COR-L47 (cell line): ENCODE measurements at regions not wholly inside any gene's neighbourhood (a gene's known extent, or its start where the extent isn't known, plus 50 kb on each side); places are given as distances from the start of the nearest gene placed in this dataset.
"Not testable (repeated sequence)": the region's sequence is repeated elsewhere in the genome, so short reads cannot be mapped to it uniquely, and the experiment has no call there.

Experiments used
- DNase-seq: peaks from one replicate; lab custom pipeline; 2025; lab: John Stamatoyannopoulos, UW

DNA sequence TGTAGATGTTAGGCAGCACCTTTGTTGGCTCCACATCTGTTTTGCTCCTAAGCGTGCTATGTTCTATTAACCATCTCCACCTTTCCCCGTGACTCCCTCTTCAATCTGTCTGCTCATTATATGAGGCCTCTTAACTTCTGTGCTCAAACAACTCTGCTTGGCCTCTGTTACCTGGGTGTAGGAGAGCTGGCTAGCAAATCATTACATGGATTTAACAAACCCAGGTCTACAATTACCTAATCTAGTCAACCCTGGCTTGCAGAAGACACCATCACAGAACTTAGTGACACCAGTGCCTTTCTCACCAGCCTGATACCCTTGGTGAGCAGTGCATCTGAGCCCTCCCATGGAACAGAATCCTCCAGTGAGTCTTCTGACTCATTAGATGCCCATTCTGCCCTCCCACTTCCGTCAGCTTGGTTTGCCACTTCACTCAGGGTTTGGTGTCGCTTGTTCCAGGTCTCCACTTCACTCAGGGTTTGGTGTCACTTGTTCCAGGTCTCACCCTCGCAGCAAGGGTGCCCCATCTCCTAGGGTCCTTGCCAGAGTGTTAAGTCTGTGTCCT is 92.0 kb upstream of the KIF26B start:
- no peak for DNase-seq

DNA sequence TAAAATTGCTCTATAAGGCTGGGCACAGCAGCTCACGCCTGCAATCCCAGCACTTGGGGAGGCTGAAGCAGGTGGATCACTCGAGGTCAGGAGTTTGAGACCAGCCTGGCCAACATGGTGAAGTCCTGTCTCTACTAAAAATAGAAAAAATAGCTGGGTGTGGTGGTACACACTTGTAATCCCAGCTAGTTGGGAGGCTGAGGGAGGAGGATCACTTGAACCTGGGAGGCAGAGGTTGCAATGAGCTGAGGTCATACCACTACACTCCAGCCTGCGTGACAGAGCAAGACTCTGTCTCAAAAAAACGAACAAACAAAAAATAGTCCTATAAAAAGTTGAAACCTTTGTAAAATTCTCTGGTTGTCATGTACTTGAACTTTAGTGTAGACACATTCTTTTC is 93.0 kb upstream of the KIF26B start:
- not testable (repeated sequence) for DNase-seq

DNA sequence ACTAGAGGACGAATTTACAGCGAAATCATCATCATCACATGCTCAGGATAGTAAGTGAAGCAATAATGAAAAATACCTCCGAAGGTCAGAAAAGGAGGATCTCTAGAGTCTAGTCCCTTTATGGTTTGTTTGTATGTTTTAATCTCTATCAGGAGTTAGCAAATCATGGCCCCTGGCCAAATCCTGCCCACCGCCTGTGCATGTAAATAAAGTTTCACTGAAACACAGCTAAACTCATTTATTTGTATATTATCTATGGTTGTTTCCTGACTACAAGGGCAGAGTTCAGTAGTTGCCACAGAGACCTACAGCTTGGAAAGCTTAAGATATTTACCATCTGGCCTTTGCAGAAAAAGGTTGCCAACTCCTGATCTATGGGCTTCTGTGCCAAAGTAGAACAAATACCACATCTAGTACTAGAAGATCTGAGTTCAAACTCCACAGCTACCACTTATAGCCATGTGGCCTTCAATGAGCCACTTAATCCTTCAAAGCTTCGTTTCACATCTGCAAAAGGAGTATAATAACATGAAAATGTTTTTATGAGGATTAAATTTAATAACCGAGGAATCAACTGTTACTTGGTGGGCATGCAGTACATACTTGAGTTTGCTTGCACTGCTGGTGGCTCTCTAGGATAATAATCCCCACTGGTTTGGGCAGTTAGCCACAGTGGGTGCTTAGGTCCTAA is 94.0 kb upstream of the KIF26B start:
- DNase-seq, result peak; percentile 37

DNA sequence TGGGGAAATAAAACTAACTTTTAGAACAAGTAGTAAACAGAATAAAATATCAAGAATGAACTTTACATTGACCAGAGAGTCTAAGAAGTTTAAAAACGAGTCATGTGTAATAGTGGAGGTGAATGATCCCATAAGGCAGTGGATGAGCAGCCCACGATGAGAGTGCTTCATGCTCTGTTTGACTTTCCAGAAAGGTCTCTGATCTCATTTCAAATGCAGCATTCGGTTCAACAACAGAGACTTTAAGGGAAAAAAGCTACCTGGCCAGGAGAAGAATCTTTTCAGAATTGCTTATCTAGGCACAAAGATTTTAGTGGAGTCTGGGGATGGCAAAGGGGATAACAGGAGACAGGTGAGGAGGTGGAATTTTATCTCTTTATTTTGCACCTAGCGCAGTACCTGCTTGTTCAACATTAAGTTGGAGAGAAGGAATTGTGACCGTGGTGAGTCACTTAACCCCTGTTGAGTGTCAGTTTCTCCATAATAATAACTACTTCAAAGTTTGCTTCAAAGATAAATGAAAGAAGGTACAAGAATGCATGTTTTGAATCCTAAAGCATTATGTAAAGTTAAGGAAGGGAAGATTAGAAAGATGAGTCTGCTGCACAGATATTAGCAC is 94.9 kb upstream of the KIF26B start:
- no peak for DNase-seq

DNA sequence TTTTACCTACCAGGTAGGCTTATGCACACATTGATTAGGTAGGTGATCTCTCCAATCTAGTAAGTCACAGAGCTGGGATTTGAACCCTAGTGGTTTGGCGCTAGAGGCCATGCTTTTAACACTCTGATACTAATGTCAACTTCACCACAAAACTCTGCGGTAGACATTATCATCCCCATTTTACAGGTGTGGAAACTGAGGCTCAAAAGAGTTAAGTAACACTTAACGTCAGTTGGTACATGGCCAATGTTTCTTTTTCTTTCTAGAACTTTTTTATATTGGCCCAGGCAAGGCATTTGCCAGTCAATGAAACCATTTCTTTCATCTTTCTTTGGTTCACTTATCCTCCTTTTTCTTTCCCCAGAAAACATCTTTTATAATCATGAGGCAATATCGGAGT is 95.9 kb upstream of the KIF26B start:
- no peak for DNase-seq

DNA sequence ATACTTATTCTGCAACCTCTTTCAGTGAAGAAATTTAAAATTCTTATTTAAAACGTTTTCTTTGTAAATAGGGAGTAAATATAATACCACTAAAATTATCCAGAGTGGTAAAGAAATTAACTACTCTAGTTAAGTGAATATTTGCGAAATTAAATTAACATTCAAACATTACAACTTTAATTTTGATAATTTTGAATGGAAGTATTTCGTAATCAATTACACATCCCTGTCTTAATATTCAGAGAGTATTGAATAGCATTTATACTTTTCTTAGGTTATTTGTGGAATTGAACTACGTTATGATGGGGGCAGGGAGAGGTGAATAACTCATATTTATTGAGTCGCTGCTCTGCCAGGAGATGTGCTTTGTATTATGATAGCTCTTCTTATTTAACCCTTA is 96.3 kb upstream of the KIF26B start:
- DNase-seq, result no peak

DNA sequence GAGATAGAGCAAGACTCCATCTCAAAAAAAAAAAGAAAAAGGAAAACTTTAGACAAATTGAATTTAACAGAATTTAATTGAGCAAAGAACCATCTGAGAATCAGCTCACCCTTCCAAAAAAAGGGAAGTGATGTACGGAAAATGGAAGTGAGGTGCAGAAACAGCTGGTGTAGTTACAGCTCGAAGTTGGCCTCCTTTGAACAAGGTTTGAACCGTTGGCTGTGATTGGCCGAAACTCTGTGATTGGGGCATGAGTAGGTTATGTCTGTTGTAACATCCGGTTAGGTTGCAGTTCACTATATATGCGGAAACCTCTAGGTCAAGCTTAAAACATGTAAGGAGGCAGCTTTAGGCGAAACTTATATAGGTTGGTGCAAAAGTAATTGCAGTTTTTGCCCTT is 97.9 kb upstream of the KIF26B start:
- no peak for DNase-seq

DNA sequence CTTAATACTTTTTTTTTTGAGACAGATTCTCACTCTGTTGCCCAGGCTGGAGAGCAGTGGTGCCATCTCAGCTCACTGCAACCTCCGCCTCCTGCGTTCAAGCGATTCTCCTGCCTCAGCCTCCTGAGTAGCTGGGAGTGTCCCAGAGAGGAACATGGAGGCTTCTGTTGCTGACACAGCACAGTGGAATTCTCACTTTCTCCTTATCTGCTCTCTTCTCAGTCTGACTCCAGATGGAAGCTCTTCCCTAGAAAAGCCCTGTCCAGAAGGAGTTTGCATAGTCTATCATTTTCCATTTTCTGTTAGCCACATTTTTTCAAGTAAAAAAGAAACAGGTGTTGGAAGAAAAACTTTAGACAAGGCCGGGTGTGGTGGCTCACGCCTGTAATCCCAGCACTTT is 98.5 kb upstream of the KIF26B start:
- DNase-seq, result not testable (repeated sequence)

DNA sequence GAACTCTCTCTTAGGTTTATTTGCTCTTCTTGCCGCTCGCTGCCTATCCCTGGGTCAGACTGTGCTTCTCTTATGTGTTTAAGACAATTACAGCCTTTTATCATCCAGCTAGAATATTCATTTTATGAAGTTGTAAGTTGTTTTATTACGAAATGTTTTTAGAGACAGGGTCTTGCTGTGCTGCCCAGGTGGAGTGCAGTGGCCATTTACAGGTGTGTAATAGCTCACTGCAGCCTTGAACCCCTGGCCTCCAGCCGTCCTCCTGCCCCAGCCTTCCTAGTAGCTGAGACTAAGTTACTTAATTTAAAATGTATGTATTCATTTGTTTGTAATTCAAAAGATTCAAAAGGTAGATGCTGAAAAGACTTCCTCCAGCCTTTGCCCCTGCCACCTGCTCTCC is 99.0 kb upstream of the KIF26B start:
- no peak for DNase-seq

DNA sequence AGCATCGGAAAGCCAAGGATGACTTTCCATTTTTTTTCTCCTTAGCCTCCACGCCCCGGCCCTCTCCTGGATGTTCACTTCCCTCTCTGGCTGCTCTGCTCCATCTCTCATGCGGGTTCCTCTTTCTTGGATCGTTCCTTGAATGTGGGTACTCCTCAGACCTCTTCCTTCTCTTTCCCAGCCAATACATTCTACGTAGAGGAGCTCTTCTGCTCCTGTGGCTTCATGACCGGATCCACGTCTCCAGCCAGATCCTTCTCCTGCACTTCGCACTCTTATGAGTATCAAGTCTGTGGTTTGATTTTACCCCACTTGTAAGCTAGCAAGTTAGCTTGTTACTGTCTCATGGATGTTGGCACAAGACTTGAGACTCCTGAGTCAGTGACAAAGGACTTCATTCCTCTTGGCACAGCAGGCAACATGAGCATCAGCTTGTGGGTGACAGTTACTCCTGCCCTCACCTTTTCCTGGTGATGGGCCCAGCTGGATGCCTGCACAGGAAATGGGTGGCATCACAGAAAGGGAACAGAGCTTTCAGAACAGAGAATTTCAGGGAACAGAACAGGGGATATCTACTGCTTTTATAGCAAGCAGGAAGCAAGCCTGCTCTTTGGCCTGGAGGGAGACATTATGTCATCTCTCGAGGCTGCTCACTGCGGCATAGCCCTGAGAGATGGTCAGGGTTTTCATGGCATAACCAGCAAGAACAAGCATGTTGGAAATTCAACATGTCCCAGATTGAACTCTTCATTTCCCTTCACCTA is 100.1 kb upstream of the KIF26B start:
- no peak for DNase-seq

DNA sequence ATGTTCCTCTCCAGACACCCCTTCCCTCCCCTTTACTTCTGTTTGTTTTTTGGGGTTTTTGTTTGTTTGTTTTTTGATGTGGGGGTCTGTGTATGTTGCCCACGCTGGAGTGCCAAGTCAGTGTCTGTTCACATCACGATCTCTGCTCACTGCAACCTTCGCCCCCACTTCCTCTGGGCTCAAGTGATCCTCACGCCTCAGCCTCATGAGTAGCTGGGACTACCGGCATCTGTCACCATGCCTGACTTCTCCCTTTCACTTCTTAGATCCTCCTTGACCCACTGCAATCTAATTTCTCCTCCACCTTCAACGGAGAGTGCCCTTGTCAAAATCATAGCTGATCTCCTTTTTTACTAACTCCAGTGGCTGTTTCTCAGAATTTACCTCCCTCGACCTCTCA is 100.7 kb upstream of the KIF26B start:
- no peak for DNase-seq

DNA sequence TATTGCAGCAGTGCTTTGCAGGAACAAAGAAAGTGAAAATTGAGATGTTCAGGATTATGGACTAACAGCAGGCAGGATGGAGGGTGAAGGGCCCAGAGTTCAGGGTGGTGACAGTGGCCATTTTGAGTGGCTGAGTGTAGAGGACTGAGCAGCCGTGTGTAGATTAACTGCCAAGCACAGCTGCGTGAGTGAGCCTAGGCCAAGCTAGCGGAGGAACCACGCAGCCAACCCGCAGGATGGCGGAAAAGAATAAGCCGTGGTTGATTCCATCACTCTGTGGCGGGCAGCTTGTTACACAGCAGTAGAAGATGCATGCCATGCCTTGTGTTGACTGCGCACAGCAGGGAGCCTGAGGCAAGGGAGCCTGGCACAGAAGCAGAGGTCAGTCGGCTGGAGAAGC is 102.5 kb upstream of the KIF26B start:
- DNase-seq, result no peak

DNA sequence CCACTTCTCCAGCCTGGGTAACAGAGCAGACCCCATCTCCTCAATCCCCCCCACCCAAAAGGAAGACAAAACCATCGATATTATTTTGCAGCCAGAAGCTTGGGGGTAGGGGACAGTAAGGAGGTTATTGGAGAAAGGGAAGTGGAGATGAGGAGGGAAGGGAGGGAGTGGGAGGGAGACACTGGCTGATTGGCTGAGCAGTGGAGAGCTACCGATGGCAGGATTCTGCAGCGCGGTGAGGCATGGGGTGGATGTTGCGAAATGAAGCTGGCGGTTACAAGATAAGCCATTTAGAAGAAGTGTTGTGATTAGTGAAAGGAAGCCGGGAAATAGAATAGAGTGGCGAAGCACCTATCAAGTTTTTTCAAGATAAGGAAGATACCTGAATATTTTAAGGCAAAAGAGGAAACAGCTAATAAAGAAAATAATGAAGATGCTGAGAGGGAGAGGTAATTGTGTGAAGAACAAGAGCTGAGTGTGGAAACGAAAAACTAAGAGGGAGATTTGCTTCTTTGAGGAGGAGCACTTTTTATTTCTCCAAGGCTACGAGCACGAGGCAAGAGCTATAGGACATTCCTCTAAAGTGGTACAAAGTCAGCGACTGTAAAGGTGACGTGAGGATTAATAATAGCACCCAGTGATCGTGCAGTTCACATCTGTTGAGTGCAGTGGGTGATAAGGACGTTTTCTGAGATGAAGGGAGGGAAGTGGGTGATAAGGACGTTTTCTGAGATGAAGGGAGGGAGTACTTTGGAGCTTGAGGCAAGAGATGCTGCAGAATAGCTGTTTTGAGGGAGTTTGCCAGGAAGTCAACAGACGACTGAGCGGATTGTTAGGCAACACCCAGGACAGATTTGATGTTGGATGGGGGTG is 103.2 kb upstream of the KIF26B start:
- no peak for DNase-seq

DNA sequence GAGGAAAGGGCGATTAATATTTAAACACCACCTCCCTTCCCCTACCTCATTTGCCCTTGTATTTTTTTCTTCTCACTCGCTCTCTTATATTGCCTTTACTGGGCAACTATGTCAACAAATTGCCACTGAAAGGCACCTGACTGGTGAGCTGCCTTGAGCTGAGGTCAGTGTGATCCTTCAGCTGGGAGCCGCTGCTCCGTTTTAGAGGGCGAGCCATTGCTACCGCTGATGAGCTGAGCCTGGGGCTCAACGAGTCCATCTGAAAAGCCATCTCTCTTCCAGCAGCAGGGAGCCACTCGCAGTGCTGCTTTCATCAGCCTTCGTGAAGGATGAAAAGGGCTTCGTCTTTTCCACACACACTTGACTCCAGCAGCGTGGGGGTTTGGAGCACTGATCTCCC is 108.0 kb upstream of the KIF26B start:
- no peak for DNase-seq

DNA sequence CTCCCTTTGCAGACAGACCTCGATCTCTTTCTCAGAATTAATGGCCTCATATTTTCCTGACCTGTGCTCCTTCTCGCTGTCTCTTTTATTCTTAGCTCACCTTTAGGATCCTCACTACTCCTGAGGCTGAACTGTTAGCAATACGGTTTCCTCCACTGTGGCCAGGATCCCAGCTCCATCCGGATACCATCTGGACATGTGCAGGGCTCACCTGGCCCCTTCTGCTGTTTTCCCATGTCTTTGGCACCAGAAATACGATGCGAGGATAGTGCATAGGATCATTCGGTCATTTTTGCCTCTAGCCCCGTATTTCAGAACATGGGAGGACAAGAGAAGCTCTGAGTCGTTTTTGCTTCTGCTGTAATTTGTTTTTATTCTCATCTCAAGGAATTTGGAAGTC is 108.5 kb upstream of the KIF26B start:
- no peak for DNase-seq

DNA sequence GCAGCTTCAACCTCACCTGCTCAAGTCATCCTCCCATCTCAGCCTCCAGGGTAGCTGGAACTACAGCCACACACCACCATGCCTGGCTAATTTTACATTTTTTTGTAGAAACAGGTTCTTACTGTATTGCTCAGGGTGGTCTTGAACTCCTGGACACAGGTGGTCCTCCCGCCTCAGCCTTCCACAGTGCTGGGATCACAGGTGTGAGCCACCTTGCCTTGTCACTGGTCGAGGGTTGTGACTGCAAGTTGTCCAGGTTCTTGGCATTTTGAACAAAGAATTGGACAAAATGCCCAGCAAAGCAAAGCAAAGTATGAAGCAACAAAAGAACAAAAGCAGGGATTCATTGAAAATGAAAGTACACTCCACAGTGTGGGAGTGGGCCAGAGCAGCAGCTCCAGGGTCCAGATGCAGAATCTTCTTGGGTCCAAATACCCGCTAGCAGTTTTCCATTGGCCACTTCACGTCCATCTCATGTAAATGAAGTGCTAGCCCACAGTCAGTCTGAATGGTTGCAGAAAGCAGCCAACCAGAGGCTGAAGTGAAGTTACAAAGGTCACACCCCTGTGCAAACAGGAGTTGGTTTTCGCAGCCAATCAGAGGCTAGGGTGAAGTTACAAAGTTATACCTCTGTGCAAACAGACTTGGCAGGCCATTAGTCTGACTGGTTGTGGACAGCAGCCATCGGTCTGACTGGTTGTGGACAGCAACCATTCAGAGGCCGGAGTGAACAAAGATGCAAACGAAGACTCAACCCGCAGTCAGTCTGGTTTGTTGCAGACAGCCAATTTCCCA is 109.5 kb upstream of the KIF26B start:
- DNase-seq, result no peak

DNA sequence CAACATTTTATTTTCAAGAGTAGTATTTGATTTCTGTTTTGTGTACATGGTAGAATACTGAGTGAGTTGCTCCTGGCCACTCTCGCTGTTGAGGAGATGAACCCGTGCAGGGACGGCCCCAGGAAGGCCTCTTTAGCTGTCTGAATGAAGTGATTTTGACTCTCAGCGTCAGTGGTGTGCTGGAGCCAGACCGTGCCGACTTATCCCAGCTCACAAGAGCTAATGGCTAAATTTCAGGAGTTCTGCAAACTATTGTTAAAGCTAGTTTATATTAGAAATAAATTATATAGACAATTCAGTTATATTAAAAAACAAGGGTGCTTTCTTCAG is 111.2 kb upstream of the KIF26B start:
- no peak for DNase-seq

DNA sequence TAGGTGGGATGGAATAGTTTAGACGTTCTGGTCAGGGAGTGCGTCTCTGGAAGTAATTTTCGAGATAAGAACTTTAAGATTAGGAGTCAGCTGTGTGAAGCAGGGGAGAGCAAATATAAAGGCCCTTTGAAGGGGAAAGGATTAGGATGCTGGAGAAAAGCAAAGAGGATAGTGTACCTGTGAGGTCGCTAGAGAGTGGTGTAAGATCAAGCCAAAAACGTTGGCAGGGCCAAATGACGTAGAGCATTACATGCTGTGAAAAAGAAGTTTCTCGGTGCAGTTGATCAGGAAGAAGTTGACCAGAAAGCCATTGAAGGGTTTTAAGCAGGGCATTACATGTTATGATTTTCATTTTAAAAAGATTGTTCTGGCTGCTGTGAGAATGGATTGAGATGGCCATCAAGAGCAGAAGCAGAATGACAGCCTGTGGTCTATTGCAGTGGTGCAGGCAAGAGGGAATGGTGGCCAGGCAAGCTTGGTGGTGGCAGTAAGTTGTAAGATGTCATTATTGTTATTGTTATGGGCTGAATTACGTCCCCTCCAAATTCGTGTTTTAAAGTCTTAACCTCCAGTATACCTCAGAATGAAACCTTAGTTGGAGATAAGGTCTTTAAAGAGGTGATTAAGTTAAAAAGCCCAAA is 113.6 kb upstream of the KIF26B start:
- no peak for DNase-seq

DNA sequence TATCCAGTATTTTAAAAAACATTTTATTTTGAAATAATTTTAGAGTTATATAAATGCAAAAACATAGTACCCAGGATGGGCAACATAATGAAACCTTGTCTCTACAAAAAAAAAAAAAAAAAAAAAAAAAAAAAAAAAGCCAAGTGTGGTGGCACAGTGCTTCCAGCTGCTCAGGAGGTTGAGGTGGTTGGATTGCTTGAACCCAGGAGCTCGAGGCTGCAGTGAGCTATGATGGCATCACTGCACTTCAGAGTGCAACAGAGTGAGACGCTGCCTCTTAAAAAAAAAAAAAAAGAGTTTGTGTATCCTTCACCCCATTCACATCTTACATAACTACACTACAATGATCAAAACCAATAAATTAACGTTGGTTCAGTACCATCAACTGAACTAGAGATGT is 115.6 kb upstream of the KIF26B start:
- no peak for DNase-seq

DNA sequence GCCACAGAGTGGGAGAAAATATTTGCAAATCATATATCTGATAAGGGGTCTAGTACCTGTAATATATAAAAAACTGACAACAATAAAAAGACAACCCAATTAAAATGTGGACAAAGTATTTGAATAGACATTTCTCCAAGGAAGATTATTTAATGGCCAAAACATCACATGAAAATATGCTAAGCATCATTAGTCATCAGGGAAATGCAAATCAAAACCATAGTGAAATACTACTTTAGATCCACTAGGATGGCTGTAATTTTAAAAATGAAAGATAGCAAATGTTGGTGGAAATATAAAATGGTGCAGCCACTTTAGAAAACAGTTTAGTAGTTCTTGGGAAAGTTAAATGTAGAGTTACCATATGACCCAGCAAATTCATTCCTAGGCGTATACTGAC is 118.7 kb upstream of the KIF26B start:
- no peak for DNase-seq

DNA sequence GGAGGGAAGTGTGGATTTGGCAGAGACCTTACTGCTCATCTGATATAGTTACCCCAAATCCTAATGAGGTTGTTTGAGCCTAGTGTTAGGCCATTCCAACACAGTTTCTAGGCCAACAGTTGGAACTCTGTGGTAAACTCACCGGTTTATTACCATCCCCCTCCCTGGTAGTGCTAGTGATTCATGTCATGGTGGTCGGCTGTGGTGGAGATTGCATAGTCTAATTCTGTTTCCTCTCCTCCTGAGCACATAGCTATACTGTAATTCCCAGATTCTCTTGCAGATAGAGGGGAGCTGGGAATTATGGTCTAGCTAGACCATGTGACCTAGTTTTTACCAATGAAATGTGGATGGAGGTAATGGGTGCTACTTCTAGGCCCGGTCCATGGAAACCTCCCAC is 123.7 kb upstream of the KIF26B start:
- DNase-seq, result no peak
